Endodermal cell (in vitro differentiated cells): ENCODE measurements at regions not wholly inside any gene's neighbourhood (a gene's known extent, or its start where the extent isn't known, plus 50 kb on each side); places are given as distances from the start of the nearest gene placed in this dataset.

ENCODE experiments used
- DNase-seq: peaks from one replicate; pipeline ENCODE4 v3.0.0-alpha.2; 2017
- H3K27ac ChIP-seq: 2 replicates; pipeline ENCODE4 v1.5.1; 2013; ENCODE audit warnings: mild to moderate bottlenecking, low read depth, low read length, moderate library complexity
- H3K27me3 ChIP-seq: 2 replicates; pipeline ENCODE4 v1.6.1; 2013; ENCODE audit warnings: mild to moderate bottlenecking, low read length, moderate library complexity; ENCODE audit not compliant: insufficient read depth, control insufficient read depth, poor library complexity, severe bottlenecking
- H3K36me3 ChIP-seq: 2 replicates; pipeline ENCODE4 v1.7.0; 2013; ENCODE audit warnings: mild to moderate bottlenecking, low read length, moderate library complexity; ENCODE audit not compliant: control insufficient read depth, insufficient read depth
- H3K4me1 ChIP-seq: one replicate; pipeline ENCODE4 v1.7.0; 2013; ENCODE audit warnings: low read length; ENCODE audit not compliant: control insufficient read depth, insufficient read depth
- H3K4me3 ChIP-seq: 2 replicates; pipeline ENCODE4 v1.5.1; 2013; ENCODE audit warnings: mild to moderate bottlenecking, low read length, moderate library complexity
- H3K9ac ChIP-seq: 2 replicates; pipeline ENCODE4 v1.6.1; 2013; ENCODE audit warnings: mild to moderate bottlenecking, low read length, moderate library complexity; ENCODE audit not compliant: poor library complexity, severe bottlenecking; ENCODE audit errors: extremely low read depth
- H3K9me3 ChIP-seq: 2 replicates; pipeline ENCODE4 v1.6.1; 2013; ENCODE audit warnings: mild to moderate bottlenecking, low read length, moderate library complexity; ENCODE audit not compliant: control insufficient read depth
- H3K27ac Mint-ChIP-seq: 2 replicates; pipeline ENCODE4 v1.8.0; 2020; ENCODE audit warnings: mixed read lengths
- H3K27me3 Mint-ChIP-seq: 2 replicates; pipeline ENCODE4 v1.8.0; 2021; ENCODE audit warnings: mild to moderate bottlenecking, mixed read lengths; ENCODE audit not compliant: insufficient read depth
- H3K36me3 Mint-ChIP-seq: 2 replicates; pipeline ENCODE4 v1.8.0; 2020; ENCODE audit warnings: low read depth, mixed read lengths
- H3K4me1 Mint-ChIP-seq: 2 replicates; pipeline ENCODE4 v1.8.0; 2020; ENCODE audit warnings: mixed read lengths
- H3K4me3 Mint-ChIP-seq: 2 replicates; pipeline ENCODE4 v1.8.0; 2020; ENCODE audit warnings: mild to moderate bottlenecking, moderate library complexity, mixed read lengths
- H3K9me3 Mint-ChIP-seq: 2 replicates; pipeline ENCODE4 v1.8.0; 2020; ENCODE audit warnings: mild to moderate bottlenecking, mixed read lengths
- CTCF ChIP-seq: fragments of 200-600 bp; sonication (generic); conservative IDR thresholded peaks from 2 replicates; pipeline ENCODE4 v1.5.0; 2021; ENCODE audit warnings: antibody characterized with exemption, mild to moderate bottlenecking
- WGBS, 2 experiments: methylation state at CpG; one replicate each; pipeline versions ENCODE4 v1.1.5 to v1.1.7; 2013; ENCODE audit warnings: missing lambda C conversion rate in 2 of 2, mixed read lengths in 1 of 2; ENCODE audit not compliant: insufficient coverage in 1 of 2, insufficient read length in 1 of 2; 5-methylcytosine and 5-hydroxymethylcytosine counted together

GRCh38 chr7:106606120-106606519 is 54.8 kb downstream of the CCDC71L start:
- DNase-seq = no peak
- Histone ChIP-seq H3K9me3 (peaks cover 6% of the 10 kb centered on the region), H3K9ac (no peak overlapping the region), H3K36me3 (no peaks in the 10 kb centered on the region), H3K4me3 (no peak overlapping the region), H3K27me3 (no peaks in the 10 kb centered on the region), H3K27ac (no peak overlapping the region), H3K4me1 (no peaks in the 10 kb centered on the region)
- TF ChIP-seq CTCF = no peak
- WGBS, 2 experiments = 89 to 92% methylated on average over 4 of the region's 4 CpGs
- Mint-ChIP-seq H3K27ac (no peak overlapping the region), H3K4me3 (no peak overlapping the region), H3K36me3 (no peaks in the 10 kb centered on the region), H3K9me3 (no peaks in the 10 kb centered on the region), H3K27me3 (no peaks in the 10 kb centered on the region), H3K4me1 (no peaks in the 10 kb centered on the region)

- no peak for TF ChIP-seq CTCF
- Histone ChIP-seq H3K9me3 (peaks cover 6% of the 10 kb centered on the region), H3K36me3 (no peaks in the 10 kb centered on the region), H3K4me1 (no peaks in the 10 kb centered on the region), H3K4me3 (no peak overlapping the region), H3K27me3 (no peaks in the 10 kb centered on the region), H3K9ac (no peak overlapping the region), H3K27ac (no peak overlapping the region)
- 89 to 100% methylated on average over 3 of the region's 3 CpGs for WGBS, 2 experiments
- no peak for DNase-seq
- Mint-ChIP-seq H3K27ac (no peak overlapping the region), H3K36me3 (no peaks in the 10 kb centered on the region), H3K27me3 (no peaks in the 10 kb centered on the region), H3K9me3 (no peaks in the 10 kb centered on the region), H3K4me1 (no peaks in the 10 kb centered on the region), H3K4me3 (no peak overlapping the region)
These were observed 56.0 kb downstream of the CCDC71L start for GRCh38 chr7:106604971-106605370.

GRCh38 chr7:106604303-106604924 is 56.5 kb downstream of the CCDC71L start:
- H3K4me1 ChIP-seq = no peaks in the 10 kb centered on the region
- Mint-ChIP-seq H3K9me3 (no peaks in the 10 kb centered on the region), H3K27ac (no peak overlapping the region), H3K4me1 (no peaks in the 10 kb centered on the region), H3K27me3 (no peaks in the 10 kb centered on the region), H3K36me3 (no peaks in the 10 kb centered on the region), H3K4me3 (no peak overlapping the region)
- no peak overlapping the region for H3K4me3 ChIP-seq
- no peak for DNase-seq
- no peak overlapping the region for H3K27ac ChIP-seq
- WGBS, 2 experiments = 83 to 98% methylated on average over 1 of the region's 1 CpG
- no peak for TF ChIP-seq CTCF
- H3K9ac ChIP-seq = no peak overlapping the region
- peaks cover 6% of the 10 kb centered on the region for H3K9me3 ChIP-seq
- H3K27me3 ChIP-seq = no peaks in the 10 kb centered on the region
- no peaks in the 10 kb centered on the region for H3K36me3 ChIP-seq
